Hepatocyte (in vitro differentiated cells): ENCODE measurements at regions not wholly inside any gene's neighbourhood (a gene's known extent, or its start where the extent isn't known, plus 50 kb on each side); places are given as distances from the start of the nearest gene placed in this dataset.

Source experiments
- EZH2phosphoT487 ChIP-seq: fragments of 200-600 bp; sonication (generic); IDR thresholded peaks from one replicate; pipeline ENCODE4 v1.6.1; 2018; ENCODE audit warnings: antibody characterized with exemption, mild to moderate bottlenecking, low read depth, moderate library complexity; ENCODE audit not compliant: unreplicated experiment, severe bottlenecking
- TF ChIP-seq, protein P1 (sequence below): fragments of 200-600 bp; sonication (generic); IDR thresholded peaks from 2 replicates; pipeline ENCODE4 v1.5.1; 2016; ENCODE audit warnings: antibody characterized with exemption, mild to moderate bottlenecking; ENCODE audit not compliant: poor library complexity

DNA sequence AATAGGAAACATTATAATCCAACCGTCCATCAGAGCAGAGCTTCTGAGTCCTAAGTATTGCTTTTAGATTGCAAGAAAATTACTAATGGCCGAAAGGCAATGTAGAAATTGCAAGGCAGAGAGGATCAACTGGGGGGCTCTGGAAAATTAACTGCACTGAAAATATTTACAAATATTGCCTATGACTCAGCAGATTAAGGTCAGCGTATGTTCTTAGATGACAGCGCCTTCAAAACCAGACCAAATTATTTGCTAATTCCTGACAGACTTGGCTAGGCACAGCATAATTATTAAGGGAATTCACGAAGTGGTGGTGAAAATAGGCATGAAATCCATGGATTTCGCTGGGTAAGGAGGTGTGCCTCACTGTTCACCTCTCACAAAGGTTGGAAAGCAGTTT, 947.7 kb downstream of the TUSC7 start:
- TF ChIP-seq, protein P1, sequence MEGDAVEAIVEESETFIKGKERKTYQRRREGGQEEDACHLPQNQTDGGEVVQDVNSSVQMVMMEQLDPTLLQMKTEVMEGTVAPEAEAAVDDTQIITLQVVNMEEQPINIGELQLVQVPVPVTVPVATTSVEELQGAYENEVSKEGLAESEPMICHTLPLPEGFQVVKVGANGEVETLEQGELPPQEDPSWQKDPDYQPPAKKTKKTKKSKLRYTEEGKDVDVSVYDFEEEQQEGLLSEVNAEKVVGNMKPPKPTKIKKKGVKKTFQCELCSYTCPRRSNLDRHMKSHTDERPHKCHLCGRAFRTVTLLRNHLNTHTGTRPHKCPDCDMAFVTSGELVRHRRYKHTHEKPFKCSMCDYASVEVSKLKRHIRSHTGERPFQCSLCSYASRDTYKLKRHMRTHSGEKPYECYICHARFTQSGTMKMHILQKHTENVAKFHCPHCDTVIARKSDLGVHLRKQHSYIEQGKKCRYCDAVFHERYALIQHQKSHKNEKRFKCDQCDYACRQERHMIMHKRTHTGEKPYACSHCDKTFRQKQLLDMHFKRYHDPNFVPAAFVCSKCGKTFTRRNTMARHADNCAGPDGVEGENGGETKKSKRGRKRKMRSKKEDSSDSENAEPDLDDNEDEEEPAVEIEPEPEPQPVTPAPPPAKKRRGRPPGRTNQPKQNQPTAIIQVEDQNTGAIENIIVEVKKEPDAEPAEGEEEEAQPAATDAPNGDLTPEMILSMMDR = no peak
- no peak for TF ChIP-seq EZH2phosphoT487
